Skeletal muscle satellite cell (primary cell): ENCODE measurements at regions not wholly inside any gene's neighbourhood (a gene's known extent, or its start where the extent isn't known, plus 50 kb on each side); places are given as distances from the start of the nearest gene placed in this dataset.
A peak's percentile ranks its signal among the peaks of the same experiment; 100 is the strongest.

ENCODE experiments used
- H3K27me3 ChIP-seq: 2 replicates; pipeline ENCODE4 v1.7.0; 2013; ENCODE audit warnings: low read length; ENCODE audit not compliant: control insufficient read depth, insufficient read depth
- H3K36me3 ChIP-seq: 2 replicates; pipeline ENCODE4 v1.7.0; 2013; ENCODE audit warnings: mild to moderate bottlenecking, control low read depth, low read length; ENCODE audit not compliant: insufficient read depth
- H3K4me1 ChIP-seq: 2 replicates; pipeline ENCODE4 v1.7.0; 2013; ENCODE audit warnings: low read length; ENCODE audit not compliant: control insufficient read depth, insufficient read depth
- H3K4me2 ChIP-seq: 2 replicates; pipeline ENCODE4 v1.7.0; 2013; ENCODE audit warnings: mild to moderate bottlenecking, low read length
- H3K4me3 ChIP-seq: 2 replicates; pipeline ENCODE4 v1.7.0; 2013; ENCODE audit warnings: low read length
- H3K9ac ChIP-seq: 2 replicates; pipeline ENCODE4 v1.7.0; 2013; ENCODE audit warnings: mild to moderate bottlenecking, low read depth, low read length, moderate library complexity
- H3K9me3 ChIP-seq: replicated peaks from 2 replicates; pipeline ENCODE4 v1.7.0; 2013; ENCODE audit warnings: mild to moderate bottlenecking, control low read depth, low read length

DNA sequence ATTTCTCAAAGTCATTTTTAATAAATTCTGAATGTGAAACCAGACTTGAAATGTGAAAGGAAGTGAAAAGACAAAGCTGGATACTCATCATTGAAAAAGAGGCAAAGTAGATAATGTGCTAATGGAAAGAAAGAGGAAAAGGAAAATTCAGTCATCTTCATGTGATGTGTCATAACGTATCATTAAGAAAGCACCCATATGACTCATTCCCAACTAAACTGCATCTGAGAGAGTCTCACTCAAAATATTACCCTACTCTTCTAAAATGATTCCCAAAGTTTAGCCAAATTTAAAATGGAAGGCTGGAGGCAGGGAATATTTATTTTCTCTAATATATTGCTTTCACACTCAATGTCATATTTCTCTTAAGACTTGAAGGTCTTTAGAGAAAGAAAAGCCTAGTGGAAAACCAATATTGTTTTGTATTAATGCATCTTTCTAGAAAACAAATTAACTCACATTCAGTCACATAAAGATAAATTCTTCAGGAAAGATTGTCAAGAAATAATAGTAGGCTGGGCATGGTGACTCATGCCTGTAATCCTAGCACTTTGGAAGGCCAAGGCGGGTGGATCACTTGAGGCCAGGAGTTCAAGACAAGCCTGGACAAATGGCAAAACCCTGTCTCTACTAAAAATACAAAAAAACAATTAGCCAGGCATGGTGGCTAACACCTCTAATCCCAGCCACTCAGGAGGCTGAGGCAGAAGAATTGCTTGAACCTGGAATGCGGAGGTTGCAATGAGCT, 129.9 kb downstream of the SLC30A10 start:
- H3K4me2 ChIP-seq: peak overlapping the region; percentile 37
- no peak overlapping the region for H3K4me3 ChIP-seq
- peaks cover 12% of the 10 kb centered on the region for H3K4me1 ChIP-seq
- no peaks in the 10 kb centered on the region for H3K9me3 ChIP-seq
- H3K36me3 ChIP-seq: no peaks in the 10 kb centered on the region
- H3K27me3 ChIP-seq: no peaks in the 10 kb centered on the region
- no peak overlapping the region for H3K9ac ChIP-seq

DNA sequence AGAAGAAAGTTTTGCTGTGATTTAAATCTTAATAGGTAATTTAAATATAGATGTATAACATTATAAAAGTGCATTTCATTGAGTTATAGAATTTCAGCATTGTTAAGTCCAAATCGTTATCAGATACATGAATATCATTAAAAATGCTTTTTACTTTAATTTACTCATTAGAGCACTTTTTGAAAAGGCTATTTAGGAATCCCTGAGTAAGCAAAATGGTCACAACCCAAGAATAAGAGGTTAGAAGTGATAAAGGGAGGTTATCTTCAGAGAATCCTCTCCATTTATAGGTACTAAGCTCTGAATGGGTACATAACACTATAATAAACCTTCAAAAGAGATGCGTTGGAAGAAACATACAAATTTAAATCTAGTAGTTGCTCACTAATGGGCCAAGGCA, 130.7 kb downstream of the SLC30A10 start:
- no peak overlapping the region for H3K4me3 ChIP-seq
- H3K4me2 ChIP-seq: no peak overlapping the region
- peaks cover 12% of the 10 kb centered on the region for H3K4me1 ChIP-seq
- no peaks in the 10 kb centered on the region for H3K27me3 ChIP-seq
- H3K9me3 ChIP-seq: no peaks in the 10 kb centered on the region
- H3K9ac ChIP-seq: no peak overlapping the region
- no peaks in the 10 kb centered on the region for H3K36me3 ChIP-seq

DNA sequence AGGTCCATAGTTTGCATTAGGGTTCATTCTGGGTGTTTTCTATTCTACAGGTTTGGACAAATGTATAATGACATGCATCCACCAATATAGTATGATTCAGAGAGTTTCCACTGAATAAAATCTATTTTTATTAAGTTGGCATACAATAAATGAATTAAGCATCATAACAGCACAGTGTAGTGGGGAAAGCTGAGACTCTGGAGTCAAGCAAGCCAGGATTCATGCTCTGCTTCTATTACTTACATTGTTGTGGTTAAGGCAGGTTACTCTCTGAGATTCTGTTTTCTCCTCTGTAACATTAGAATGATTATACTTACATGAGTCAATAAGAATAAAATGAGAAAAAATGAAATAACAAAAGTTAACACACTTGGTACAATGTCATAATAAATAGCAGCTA, 131.3 kb downstream of the SLC30A10 start:
- no peaks in the 10 kb centered on the region for H3K27me3 ChIP-seq
- H3K4me2 ChIP-seq: no peak overlapping the region
- no peaks in the 10 kb centered on the region for H3K36me3 ChIP-seq
- no peak overlapping the region for H3K9ac ChIP-seq
- no peak overlapping the region for H3K4me3 ChIP-seq
- no peaks in the 10 kb centered on the region for H3K9me3 ChIP-seq
- peaks cover 12% of the 10 kb centered on the region for H3K4me1 ChIP-seq

DNA sequence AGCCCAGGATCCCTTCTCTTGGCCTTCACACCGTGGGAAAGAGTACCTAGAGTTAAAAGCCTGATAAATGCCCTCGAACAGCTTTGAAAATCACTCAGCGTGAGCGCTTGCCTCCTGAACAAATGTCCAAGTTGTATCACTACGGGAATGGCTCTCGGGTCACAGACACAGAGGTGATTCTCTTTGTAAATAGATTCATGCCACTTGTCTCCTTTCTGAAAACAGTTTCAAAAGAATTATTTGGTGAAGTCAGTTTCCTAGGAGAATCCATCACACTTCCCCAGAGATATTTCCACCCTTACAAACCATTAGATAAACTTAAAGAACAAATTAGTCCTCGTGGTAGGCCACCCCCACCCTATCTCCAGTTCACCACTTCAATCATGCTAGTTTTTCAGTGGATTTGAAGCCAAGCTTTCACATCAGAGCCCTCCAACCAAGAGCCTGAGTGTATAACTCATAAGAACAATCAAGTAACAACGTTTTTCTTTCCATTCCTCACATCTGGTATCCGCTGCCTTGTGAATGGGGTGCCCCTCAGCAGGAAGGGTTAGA, 132.9 kb downstream of the SLC30A10 start:
- Histone ChIP-seq H3K4me1 (peaks cover 24% of the 10 kb centered on the region), H3K4me2 (no peak overlapping the region), H3K4me3 (no peak overlapping the region)

DNA sequence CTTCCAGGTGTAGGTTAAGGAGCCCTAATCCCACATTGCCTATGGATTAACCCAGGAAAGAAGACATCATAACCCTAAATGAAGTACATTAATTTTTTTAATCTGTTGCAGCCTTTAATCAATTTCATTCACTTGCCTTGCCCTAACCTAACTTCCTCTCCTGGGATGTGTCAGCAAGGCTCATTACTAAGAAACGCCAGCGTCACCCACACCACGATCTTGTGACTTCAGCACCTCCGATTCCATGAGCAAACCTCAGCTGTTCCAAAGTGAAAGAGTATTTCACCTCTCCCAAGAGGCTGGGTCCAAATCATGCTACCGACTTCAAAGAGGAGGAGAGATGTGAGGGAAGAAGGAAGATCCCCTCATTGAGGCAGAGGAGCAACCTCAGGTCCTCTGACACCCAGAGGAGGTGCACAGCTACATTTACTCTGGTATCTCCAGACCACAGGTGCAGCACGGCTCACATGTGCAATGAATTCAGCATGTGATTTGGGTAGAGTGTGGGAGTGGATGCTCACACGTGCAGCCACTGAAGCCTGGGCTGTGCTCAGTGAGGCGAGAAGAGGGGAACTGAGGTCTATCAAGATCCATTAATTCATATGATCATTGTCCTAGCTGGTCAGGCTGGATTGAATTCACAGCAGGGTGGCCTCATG, 134.1 kb downstream of the SLC30A10 start:
- Histone ChIP-seq H3K36me3 (no peaks in the 10 kb centered on the region), H3K4me3 (no peak overlapping the region), H3K27me3 (no peaks in the 10 kb centered on the region), H3K4me2 (no peak overlapping the region), H3K4me1 (peaks cover 24% of the 10 kb centered on the region), H3K9me3 (no peaks in the 10 kb centered on the region), H3K9ac (no peak overlapping the region)

More for the DNA sequence above, 132.9 kb downstream of the SLC30A10 start:
- Histone ChIP-seq H3K27me3 (no peaks in the 10 kb centered on the region), H3K36me3 (no peaks in the 10 kb centered on the region), H3K9me3 (no peaks in the 10 kb centered on the region), H3K9ac (no peak overlapping the region)

DNA sequence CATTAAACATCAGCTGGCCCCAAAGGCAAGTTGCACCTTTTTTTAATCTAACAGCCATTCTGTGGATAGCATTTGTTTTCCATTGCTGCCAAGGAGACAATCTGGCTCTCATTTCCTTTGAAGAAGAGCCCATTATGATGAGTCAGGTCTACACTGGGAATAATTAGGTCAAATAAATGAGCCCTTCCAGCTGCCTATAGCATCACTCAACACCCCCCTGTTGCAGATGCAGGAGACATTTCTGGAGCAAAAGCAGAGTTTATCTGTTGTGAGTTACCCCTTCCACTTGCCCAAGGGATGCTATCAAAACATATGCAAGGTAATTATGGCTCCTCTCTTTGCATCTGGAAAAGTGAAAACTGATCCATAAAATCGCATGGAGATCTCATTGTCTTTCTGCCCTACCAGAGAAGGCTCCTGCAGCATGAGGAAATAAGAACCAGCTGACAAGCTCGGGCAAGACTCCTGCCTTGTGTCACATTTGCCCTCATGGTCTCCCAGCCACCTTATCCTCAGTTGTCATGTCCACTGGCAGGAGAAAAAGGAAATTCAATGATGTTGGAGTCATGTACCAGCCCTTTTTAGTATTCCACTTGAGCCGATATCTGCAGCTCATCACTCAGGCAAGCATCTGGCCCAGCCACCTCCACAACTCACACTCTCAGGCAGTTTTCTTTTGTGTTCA, 135.9 kb downstream of the SLC30A10 start:
- peaks cover 11% of the 10 kb centered on the region for H3K4me1 ChIP-seq
- H3K9ac ChIP-seq: no peak overlapping the region

DNA sequence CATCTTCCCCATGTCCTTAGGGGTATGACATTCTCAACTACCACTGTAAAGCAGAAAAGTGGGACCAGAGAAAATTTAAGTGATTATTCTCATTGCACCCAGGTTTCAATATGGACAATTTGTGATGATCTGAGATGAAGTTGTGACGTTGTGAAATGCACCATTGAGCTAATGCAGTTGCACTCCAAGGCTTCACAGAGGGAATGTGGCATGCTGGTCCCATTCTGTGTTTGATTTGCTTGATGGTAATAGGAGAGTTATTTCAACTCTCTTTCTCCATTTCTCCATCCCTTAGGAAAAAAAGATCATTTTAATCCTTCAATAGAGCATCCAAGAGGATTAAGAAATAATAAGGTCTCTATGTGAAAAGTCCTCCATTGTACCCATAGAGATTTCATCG, 136.6 kb downstream of the SLC30A10 start:
- Histone ChIP-seq H3K9me3 (no peaks in the 10 kb centered on the region), H3K4me3 (no peak overlapping the region), H3K36me3 (no peaks in the 10 kb centered on the region), H3K9ac (no peak overlapping the region), H3K4me1 (peaks cover 11% of the 10 kb centered on the region), H3K27me3 (no peaks in the 10 kb centered on the region), H3K4me2 (no peak overlapping the region)

More for the DNA sequence above, 135.9 kb downstream of the SLC30A10 start:
- no peaks in the 10 kb centered on the region for H3K9me3 ChIP-seq
- no peak overlapping the region for H3K4me3 ChIP-seq
- H3K4me2 ChIP-seq: no peak overlapping the region
- no peaks in the 10 kb centered on the region for H3K27me3 ChIP-seq
- H3K36me3 ChIP-seq: no peaks in the 10 kb centered on the region

DNA sequence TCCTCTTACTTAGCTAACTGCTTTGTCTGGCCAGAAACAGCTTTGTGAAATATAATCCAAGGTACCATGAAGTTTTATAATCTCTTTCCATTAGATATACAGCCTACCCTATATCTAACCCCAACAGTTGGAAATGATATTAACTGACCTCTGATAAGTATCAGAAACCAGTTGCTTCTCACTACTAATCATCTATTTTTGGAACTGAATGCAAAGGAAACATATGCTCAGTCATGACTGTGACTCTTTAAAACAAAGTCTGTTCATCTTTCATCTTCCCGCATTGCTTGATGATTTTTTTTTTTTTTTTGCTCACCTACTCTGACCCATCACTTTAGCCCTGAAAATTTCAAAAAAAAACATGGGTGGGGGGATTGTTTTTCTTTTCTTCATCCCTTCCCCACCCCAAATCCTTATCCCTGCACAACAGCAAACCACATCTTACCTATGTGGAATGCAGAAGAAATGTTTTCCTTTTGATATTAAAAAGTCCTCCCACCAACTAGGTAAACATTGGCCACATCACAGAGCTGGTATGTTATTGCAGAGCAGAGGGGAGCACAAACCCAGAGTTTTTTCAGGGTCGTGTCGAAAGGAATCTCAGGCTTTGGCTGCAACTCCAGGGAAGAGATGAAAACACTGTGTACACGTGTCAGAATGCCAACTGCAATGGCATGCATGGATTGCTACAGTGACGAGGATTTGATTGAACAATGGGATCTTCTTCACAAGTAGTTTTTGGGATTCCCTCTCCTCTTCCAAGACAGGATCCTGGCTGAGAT, 137.3 kb downstream of the SLC30A10 start:
- Histone ChIP-seq H3K9me3 (no peaks in the 10 kb centered on the region), H3K36me3 (no peaks in the 10 kb centered on the region), H3K4me1 (peaks cover 11% of the 10 kb centered on the region), H3K27me3 (no peaks in the 10 kb centered on the region), H3K4me2 (no peak overlapping the region), H3K9ac (no peak overlapping the region), H3K4me3 (no peak overlapping the region)

DNA sequence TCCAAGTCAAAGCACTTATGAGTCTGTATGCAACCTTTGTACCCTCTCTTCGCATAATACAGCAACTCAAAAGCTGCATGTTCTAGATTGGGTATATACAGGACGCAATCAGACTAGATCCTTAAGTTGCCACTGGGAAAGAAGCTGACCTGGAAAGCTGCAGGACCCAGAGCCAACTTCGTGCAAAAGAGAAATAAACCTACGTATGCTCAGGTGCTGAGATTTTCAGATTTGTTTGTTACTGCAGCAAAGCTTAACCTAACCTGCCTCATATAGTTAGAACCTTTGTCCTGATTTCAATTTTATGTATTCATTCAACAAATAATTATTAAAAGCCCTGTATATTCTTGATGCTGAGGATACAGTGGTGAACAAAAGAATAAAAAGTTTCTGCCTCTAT, 139.7 kb downstream of the SLC30A10 start:
- Histone ChIP-seq H3K9me3 (no peaks in the 10 kb centered on the region), H3K4me3 (no peak overlapping the region), H3K36me3 (no peaks in the 10 kb centered on the region), H3K9ac (no peak overlapping the region), H3K27me3 (no peaks in the 10 kb centered on the region), H3K4me1 (peaks cover 16% of the 10 kb centered on the region), H3K4me2 (no peak overlapping the region)

DNA sequence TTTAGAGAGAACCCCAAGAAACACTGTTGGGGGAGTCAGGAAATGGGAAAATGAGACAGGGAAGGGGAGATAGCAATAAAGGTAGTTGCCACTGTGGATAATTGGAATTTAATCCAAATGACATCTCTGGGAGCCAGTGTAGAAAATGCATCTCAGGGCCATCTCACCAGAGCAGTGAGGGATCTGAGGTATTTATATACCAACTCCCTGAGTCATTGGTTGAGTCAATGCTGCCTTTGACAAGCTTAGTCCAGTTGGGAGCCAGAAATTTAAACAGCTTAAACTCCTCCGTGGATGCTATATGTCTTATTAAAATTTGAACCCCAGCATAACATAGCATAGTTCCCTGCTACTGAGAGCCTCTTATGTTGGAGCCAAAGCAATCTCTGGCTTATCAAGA, 140.3 kb downstream of the SLC30A10 start:
- Histone ChIP-seq H3K4me1 (peaks cover 16% of the 10 kb centered on the region), H3K9me3 (no peaks in the 10 kb centered on the region), H3K9ac (no peak overlapping the region), H3K4me2 (no peak overlapping the region), H3K4me3 (no peak overlapping the region), H3K36me3 (no peaks in the 10 kb centered on the region), H3K27me3 (no peaks in the 10 kb centered on the region)
